Mesothelial cell of epicardium (in vitro differentiated cells): ENCODE measurements at regions not wholly inside any gene's neighbourhood (a gene's known extent, or its start where the extent isn't known, plus 50 kb on each side); places are given as distances from the start of the nearest gene placed in this dataset.

ENCODE experiments used
- DNase-seq, 2 experiments: peaks; one replicate each; pipeline ENCODE4 v3.0.0; 2021; ENCODE audit warnings: low spot score in 2 of 2; ENCODE audit not compliant: unreplicated experiment in 2 of 2
- H3K27ac Mint-ChIP-seq: 2 replicates; pipeline ENCODE4 v1.8.0; 2021; ENCODE audit warnings: mixed read lengths
- H3K27me3 Mint-ChIP-seq: 2 replicates; pipeline ENCODE4 v1.8.0; 2021; ENCODE audit warnings: low read depth, mixed read lengths
- H3K36me3 Mint-ChIP-seq: 2 replicates; pipeline ENCODE4 v1.8.0; 2021; ENCODE audit warnings: mixed read lengths
- H3K4me1 Mint-ChIP-seq: 2 replicates; pipeline ENCODE4 v1.8.0; 2021; ENCODE audit warnings: mixed read lengths
- H3K4me3 Mint-ChIP-seq: 2 replicates; pipeline ENCODE4 v1.8.0; 2021; ENCODE audit warnings: mild to moderate bottlenecking, moderate library complexity, mixed read lengths
- H3K9me3 Mint-ChIP-seq: 2 replicates; pipeline ENCODE4 v1.8.0; 2021; ENCODE audit warnings: mixed read lengths
- CTCF ChIP-seq: fragments of 200-600 bp; sonication (generic); IDR thresholded peaks from one replicate; pipeline ENCODE4 v1.5.0; 2021; ENCODE audit warnings: antibody characterized with exemption; ENCODE audit not compliant: unreplicated experiment

DNA sequence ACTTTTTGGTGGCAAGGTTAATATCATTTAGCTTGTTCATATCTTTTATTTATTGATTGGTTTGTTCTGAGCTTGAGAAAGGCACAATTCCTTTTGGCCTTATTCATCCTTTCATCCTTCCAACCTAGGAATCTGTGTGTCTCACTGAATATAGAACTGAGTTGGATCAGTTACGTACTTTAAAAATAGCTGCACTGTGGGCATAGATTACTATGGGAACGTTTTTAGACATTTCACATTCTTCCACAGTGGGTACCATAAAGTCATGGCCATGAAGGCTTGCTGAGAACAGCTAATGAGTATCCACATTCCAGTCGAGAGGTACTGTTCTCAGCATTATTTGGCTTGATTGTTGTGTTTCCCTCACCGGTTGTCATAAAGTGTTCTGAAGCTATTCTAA lies 217.0 kb upstream of the DKK2 start:
- no peak overlapping the region for H3K27ac Mint-ChIP-seq
- DNase-seq: no peak
- H3K4me1 Mint-ChIP-seq: peaks cover 42% of the 10 kb centered on the region
- no peaks in the 10 kb centered on the region for H3K9me3 Mint-ChIP-seq
- no peaks in the 10 kb centered on the region for H3K36me3 Mint-ChIP-seq
- H3K27me3 Mint-ChIP-seq: no peaks in the 10 kb centered on the region
- no peak for TF ChIP-seq CTCF
- no peak overlapping the region for H3K4me3 Mint-ChIP-seq

GRCh38 chr4:107252571-107252970 lies 216.5 kb upstream of the DKK2 start:
- Mint-ChIP-seq H3K27ac (no peak overlapping the region), H3K9me3 (no peaks in the 10 kb centered on the region), H3K36me3 (no peaks in the 10 kb centered on the region), H3K27me3 (no peaks in the 10 kb centered on the region), H3K4me1 (peaks cover 42% of the 10 kb centered on the region), H3K4me3 (no peak overlapping the region)
- TF ChIP-seq CTCF: no peak
- DNase-seq: no peak

DNA sequence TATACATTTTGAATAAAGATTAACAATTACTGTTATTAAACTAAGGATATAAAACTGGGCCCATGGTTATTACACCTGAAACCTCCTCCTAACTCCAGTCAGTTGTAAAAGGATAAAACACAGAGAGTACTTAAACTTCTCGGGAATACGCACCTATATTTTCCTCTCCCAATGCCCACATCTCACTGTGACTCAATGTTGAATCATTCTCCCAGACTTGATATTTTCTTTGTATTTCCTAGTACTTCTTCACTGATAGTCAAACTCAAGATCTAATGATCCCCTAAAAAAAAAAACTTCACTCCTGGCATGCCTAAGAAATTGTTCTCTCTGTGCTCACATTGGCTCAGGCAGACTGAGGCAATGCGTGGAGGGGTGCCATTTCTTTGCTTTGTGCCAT lies 212.5 kb upstream of the DKK2 start:
- no peak for TF ChIP-seq CTCF
- Mint-ChIP-seq H3K36me3 (no peaks in the 10 kb centered on the region), H3K27me3 (no peaks in the 10 kb centered on the region), H3K4me1 (peaks cover 15% of the 10 kb centered on the region), H3K27ac (no peak overlapping the region), H3K4me3 (no peak overlapping the region), H3K9me3 (no peaks in the 10 kb centered on the region)
- DNase-seq: no peak

DNA sequence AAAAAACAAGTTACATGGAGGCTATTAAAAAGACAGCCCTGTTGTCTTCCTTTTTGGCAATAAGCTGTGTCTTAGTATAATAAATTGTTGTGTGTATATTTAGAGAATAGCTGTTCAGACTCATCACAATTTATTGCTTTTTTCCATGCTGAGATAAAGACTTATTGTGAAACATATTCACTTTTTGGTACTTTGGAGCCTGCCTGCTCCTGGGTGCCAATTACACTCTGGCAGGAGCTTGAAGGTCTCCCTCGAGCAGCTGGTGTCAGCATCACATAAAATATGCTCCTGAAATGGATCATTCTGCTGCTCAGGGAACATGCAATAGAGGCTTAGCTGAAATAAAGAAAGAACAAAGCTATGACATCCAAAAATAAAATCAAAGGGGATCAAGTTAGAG lies 211.6 kb upstream of the DKK2 start:
- Mint-ChIP-seq H3K27ac (no peak overlapping the region), H3K36me3 (no peaks in the 10 kb centered on the region), H3K9me3 (no peaks in the 10 kb centered on the region), H3K4me3 (no peak overlapping the region), H3K4me1 (peaks cover 12% of the 10 kb centered on the region), H3K27me3 (no peaks in the 10 kb centered on the region)
- no peak for DNase-seq
- TF ChIP-seq CTCF: no peak

GRCh38 chr4:107246761-107247160 lies 210.6 kb upstream of the DKK2 start:
- Mint-ChIP-seq H3K36me3 (no peaks in the 10 kb centered on the region), H3K27ac (no peak overlapping the region), H3K4me1 (peaks cover 8% of the 10 kb centered on the region), H3K4me3 (no peak overlapping the region), H3K27me3 (no peaks in the 10 kb centered on the region), H3K9me3 (no peaks in the 10 kb centered on the region)
- no peak for TF ChIP-seq CTCF
- DNase-seq: no peak

- Mint-ChIP-seq H3K9me3 (peaks cover 12% of the 10 kb centered on the region), H3K27me3 (no peaks in the 10 kb centered on the region), H3K4me3 (no peak overlapping the region), H3K36me3 (no peaks in the 10 kb centered on the region), H3K27ac (no peak overlapping the region), H3K4me1 (peaks cover 8% of the 10 kb centered on the region)
- TF ChIP-seq CTCF: no peak
- no peak for DNase-seq
Measured at GRCh38 chr4:107243141-107243781, 207.1 kb upstream of the DKK2 start.
